Spleen (tissue), 7 donors: ENCODE measurements at regions not wholly inside any gene's neighbourhood (a gene's known extent, or its start where the extent isn't known, plus 50 kb on each side); places are given as distances from the start of the nearest gene placed in this dataset.

Experiments
- POLR2A ChIP-seq, 3 donors: fragments of 450-650 bp; IDR thresholded peaks; one replicate each; pipeline ENCODE4 v1.5.1; 2017; ENCODE audit warnings: antibody characterized with exemption in 3 of 3, mild to moderate bottlenecking in 1 of 3
- POLR2AphosphoS5 ChIP-seq, 3 donors: sonication (generic); formaldehyde crosslinking; IDR thresholded peaks; one replicate each; pipeline ENCODE4 v1.5.1; 2017; ENCODE audit warnings: antibody characterized with exemption in 3 of 3
- TF ChIP-seq, protein P1 (sequence below), 11 experiments: fragments of 200-600 bp in 7 of 11; fragments of 450-650 bp in 4 of 11; sonication (generic) in 4 of 11; IDR thresholded peaks in 8 of 11; conservative IDR thresholded peaks in 3 of 11; 1 replicate in 7 of 11; 2 replicates in 4 of 11; pipeline versions ENCODE4 v1.4.0 to v1.8.0; 2016 to 2021; ENCODE audit warnings: antibody characterized with exemption in 11 of 11, inconsistent platforms in 4 of 11, mild to moderate bottlenecking in 1 of 11
- donor health status: DM: no; HTN: no; CAD: no; lungs with moderate emphysema.
- donor health status: DM: no; HTN: no; CAD: no.
- donor health status: DM: no; HTN: no; CAD: no.

DNA sequence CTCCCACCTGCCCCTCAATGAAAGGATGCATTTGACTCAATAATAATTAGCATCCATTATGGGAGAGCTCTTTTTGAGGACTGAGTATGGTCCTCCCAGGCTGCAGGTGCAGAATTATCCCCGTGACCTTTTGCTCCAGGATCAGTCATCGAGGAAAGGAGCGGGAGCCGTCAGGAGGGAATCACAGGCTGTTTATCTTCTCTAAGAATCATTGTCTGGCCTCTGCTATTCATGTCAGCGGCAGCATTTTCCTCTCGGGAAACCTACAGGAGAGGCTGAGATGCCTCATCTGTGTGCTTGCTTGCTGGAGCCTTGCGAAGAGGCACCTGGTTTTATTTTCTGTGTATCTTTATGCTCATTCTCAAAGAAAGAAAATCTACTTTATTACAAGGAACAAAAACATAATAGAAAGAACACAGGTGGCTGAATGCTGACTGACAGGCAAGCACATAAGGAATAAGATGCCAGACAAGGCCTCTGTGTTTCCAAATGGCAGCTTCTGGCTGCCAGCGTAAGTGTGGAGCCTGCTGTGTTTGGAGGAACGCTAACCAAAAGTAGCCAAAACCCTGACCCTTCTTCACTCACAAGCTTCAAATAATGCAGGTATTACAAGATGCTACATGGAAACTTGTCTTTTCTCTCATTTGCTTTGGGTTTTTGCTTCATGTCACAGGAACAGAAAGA is 539.1 kb upstream of the MARCKS start:
- TF ChIP-seq, protein P1, sequence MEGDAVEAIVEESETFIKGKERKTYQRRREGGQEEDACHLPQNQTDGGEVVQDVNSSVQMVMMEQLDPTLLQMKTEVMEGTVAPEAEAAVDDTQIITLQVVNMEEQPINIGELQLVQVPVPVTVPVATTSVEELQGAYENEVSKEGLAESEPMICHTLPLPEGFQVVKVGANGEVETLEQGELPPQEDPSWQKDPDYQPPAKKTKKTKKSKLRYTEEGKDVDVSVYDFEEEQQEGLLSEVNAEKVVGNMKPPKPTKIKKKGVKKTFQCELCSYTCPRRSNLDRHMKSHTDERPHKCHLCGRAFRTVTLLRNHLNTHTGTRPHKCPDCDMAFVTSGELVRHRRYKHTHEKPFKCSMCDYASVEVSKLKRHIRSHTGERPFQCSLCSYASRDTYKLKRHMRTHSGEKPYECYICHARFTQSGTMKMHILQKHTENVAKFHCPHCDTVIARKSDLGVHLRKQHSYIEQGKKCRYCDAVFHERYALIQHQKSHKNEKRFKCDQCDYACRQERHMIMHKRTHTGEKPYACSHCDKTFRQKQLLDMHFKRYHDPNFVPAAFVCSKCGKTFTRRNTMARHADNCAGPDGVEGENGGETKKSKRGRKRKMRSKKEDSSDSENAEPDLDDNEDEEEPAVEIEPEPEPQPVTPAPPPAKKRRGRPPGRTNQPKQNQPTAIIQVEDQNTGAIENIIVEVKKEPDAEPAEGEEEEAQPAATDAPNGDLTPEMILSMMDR (IDR thresholded peaks at IDR 0.05 in 8 of 11, conservative IDR thresholded peaks at IDR 0.05 in 3 of 11): no peak
- TF ChIP-seq POLR2A (IDR thresholded peaks at IDR 0.05) (no peak), POLR2AphosphoS5 (IDR thresholded peaks at IDR 0.05) (no peak)
